ENCODE measurements at regions not wholly inside any gene's neighbourhood (a gene's known extent, or its start where the extent isn't known, plus 50 kb on each side); places are given as distances from the start of the nearest gene placed in this dataset.

- ATAC-seq (no peak), DNase-seq (ENCODE audit: low read depth, low spot score) (no peak)
- H4K20me1 ChIP-seq (ENCODE audit: insufficient read depth), result no peaks in the 10 kb centered on the region
- H3K9me2 ChIP-seq (ENCODE audit: insufficient read depth), result no peaks in the 10 kb centered on the region
- no peak overlapping the region for H2AFZ ChIP-seq (ENCODE audit: low read depth, low read length, poor library complexity, severe bottlenecking)
- ChIA-PET CTCF (no interaction called here), POLR2A (no interaction called here), RAD21 (ENCODE audit: low non-redundant PET in 1 of 2, low total read pairs in 2 of 2, uncharacterized antibody in 2 of 2, unreplicated experiment in 2 of 2) (no interaction called here)
- no peak overlapping the region for H3K4me2 ChIP-seq (ENCODE audit: low read length)
- no peaks in the 10 kb centered on the region for H3K4me1 ChIP-seq (ENCODE audit: control insufficient read depth in 1 of 2, insufficient read depth in 2 of 2, low read length in 2 of 2)
- no TSS peak for BruUV-seq (replicated peaks)
- TF ChIP-seq RAD21 (IDR thresholded peaks at IDR 0.05; ENCODE audit: low read depth), result no peak
- H3K9me3 ChIP-seq (ENCODE audit: control insufficient read depth in 1 of 2, insufficient read depth in 1 of 2, low read depth in 1 of 2, low read length in 2 of 2), result peaks cover 14 to 22% of the 10 kb centered on the region in 2 experiments; a peak in 2 of 4 replicates
- no peak overlapping the region for H3K9ac ChIP-seq (ENCODE audit: low read length)
- H3K27me3 ChIP-seq (ENCODE audit: insufficient read depth, low read length), result no peaks in the 10 kb centered on the region
- no peak overlapping the region for H3K27ac ChIP-seq (ENCODE audit: low read depth, low read length)
- no peaks in the 10 kb centered on the region for H3K79me2 ChIP-seq (ENCODE audit: insufficient read depth, low read length)
- H3K36me3 ChIP-seq (ENCODE audit: control insufficient read depth in 1 of 2, insufficient read depth in 2 of 2, low read length in 2 of 2), result no peaks in the 10 kb centered on the region
- no peak overlapping the region for H3K4me3 ChIP-seq (replicated peaks in 1 of 2; ENCODE audit: low read depth in 1 of 2, low read length in 2 of 2)
- intact Hi-C loops (cut with micrococcal nuclease), result no loop called here
Measured at GRCh38 chr5:2588850-2589501, 162.5 kb downstream of the IRX2 start.

- TF ChIP-seq EGR1 (IDR thresholded peaks at IDR 0.05; ENCODE audit: low read depth) (no peak), JUND (IDR thresholded peaks at IDR 0.05) (no peak), YY1 (IDR thresholded peaks at IDR 0.05; ENCODE audit: extremely low read depth, insufficient replicate concordance, low read depth, low read length) (no peak), SRF (IDR thresholded peaks at IDR 0.05; ENCODE audit: low read depth) (no peak), TCF7L2 (IDR thresholded peaks at IDR 0.05; ENCODE audit: borderline replicate concordance, extremely low read depth, insufficient read depth, insufficient read length) (no peak), ELF1 (IDR thresholded peaks at IDR 0.05; ENCODE audit: borderline replicate concordance, low read depth) (no peak), CEBPB (IDR thresholded peaks at IDR 0.05; ENCODE audit: low read depth) (no peak), POLR2AphosphoS5 (IDR thresholded peaks at IDR 0.05; ENCODE audit: low read depth, low read length) (no peak), EZH2phosphoT487 (IDR thresholded peaks at IDR 0.05; ENCODE audit: borderline replicate concordance) (no peak), FOSL1 (IDR thresholded peaks at IDR 0.05; ENCODE audit: low read depth) (no peak), MAX (IDR thresholded peaks at IDR 0.05) (no peak), ZFX (IDR thresholded peaks at IDR 0.05) (no peak), ZNF274 (IDR thresholded peaks at IDR 0.05; ENCODE audit: low read depth, low read length) (no peak)
- TF ChIP-seq, protein P1, sequence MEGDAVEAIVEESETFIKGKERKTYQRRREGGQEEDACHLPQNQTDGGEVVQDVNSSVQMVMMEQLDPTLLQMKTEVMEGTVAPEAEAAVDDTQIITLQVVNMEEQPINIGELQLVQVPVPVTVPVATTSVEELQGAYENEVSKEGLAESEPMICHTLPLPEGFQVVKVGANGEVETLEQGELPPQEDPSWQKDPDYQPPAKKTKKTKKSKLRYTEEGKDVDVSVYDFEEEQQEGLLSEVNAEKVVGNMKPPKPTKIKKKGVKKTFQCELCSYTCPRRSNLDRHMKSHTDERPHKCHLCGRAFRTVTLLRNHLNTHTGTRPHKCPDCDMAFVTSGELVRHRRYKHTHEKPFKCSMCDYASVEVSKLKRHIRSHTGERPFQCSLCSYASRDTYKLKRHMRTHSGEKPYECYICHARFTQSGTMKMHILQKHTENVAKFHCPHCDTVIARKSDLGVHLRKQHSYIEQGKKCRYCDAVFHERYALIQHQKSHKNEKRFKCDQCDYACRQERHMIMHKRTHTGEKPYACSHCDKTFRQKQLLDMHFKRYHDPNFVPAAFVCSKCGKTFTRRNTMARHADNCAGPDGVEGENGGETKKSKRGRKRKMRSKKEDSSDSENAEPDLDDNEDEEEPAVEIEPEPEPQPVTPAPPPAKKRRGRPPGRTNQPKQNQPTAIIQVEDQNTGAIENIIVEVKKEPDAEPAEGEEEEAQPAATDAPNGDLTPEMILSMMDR (IDR thresholded peaks at IDR 0.05 in 2 of 3, conservative IDR thresholded peaks at IDR 0.05 in 1 of 3; ENCODE audit: borderline replicate concordance in 1 of 3, insufficient read depth in 1 of 3, low read depth in 2 of 3, low read length in 2 of 3), result no peak
Measured at GRCh38 chr5:2587189-2588031, 164.1 kb downstream of the IRX2 start.

More at GRCh38 chr5:2587189-2588031, 164.1 kb downstream of the IRX2 start:
- ATAC-seq, result no peak
- Histone ChIP-seq H3K4me1 (ENCODE audit: control insufficient read depth in 1 of 2, insufficient read depth in 2 of 2, low read length in 2 of 2) (no peaks in the 10 kb centered on the region), H3K4me2 (ENCODE audit: low read length) (no peak overlapping the region), H3K9ac (ENCODE audit: low read length) (no peak overlapping the region), H3K9me3 (ENCODE audit: control insufficient read depth in 1 of 2, insufficient read depth in 1 of 2, low read depth in 1 of 2, low read length in 2 of 2) (peaks cover 11 to 18% of the 10 kb centered on the region in 2 experiments; a peak in 2 of 4 replicates), H3K9me2 (ENCODE audit: insufficient read depth) (no peaks in the 10 kb centered on the region), H3K4me3 (replicated peaks in 1 of 2; ENCODE audit: low read depth in 1 of 2, low read length in 2 of 2) (no peak overlapping the region), H3K79me2 (ENCODE audit: insufficient read depth, low read length) (no peaks in the 10 kb centered on the region), H2AFZ (ENCODE audit: low read depth, low read length, poor library complexity, severe bottlenecking) (no peak overlapping the region), H3K27me3 (ENCODE audit: insufficient read depth, low read length) (no peaks in the 10 kb centered on the region), H3K36me3 (ENCODE audit: control insufficient read depth in 1 of 2, insufficient read depth in 2 of 2, low read length in 2 of 2) (no peaks in the 10 kb centered on the region), H3K27ac (ENCODE audit: low read depth, low read length) (no peak overlapping the region), H4K20me1 (ENCODE audit: insufficient read depth) (no peaks in the 10 kb centered on the region)
- POLR2A ChIA-PET, result no interaction called here
- RAD21 ChIA-PET (ENCODE audit: low non-redundant PET in 1 of 2, low total read pairs in 2 of 2, uncharacterized antibody in 2 of 2, unreplicated experiment in 2 of 2), result no interaction called here
- no peak for DNase-seq (ENCODE audit: low read depth, low spot score)
- CTCF ChIA-PET, result no interaction called here
- BruUV-seq (replicated peaks), result no TSS peak
- intact Hi-C loops (cut with micrococcal nuclease), result no loop called here

Measured in HCT116 (cell line).